RWPE2 (cell line): ENCODE measurements at regions not wholly inside any gene's neighbourhood (a gene's known extent, or its start where the extent isn't known, plus 50 kb on each side); places are given as distances from the start of the nearest gene placed in this dataset.

ENCODE experiments used
- ATAC-seq: fragments of 200-7000 bp; cut with Tn5 transposase; 3 replicates; pipeline ENCODE4 v1.9.1; 2021; ENCODE audit warnings: low read depth
- DNase-seq: peaks from one replicate; pipeline ENCODE4 v3.0.0-alpha.2; 2020; ENCODE audit warnings: low spot score
- H3K27ac ChIP-seq: fragments of 450-650 bp; 2 replicates; pipeline ENCODE4 v1.5.1; 2017; ENCODE audit warnings: mild to moderate bottlenecking; ENCODE audit not compliant: poor library complexity, severe bottlenecking
- H3K27me3 ChIP-seq: fragments of 250-450 bp; sonication (Bioruptor Pico); 2 replicates; pipeline ENCODE4 v1.5.1; 2021; ENCODE audit warnings: mild to moderate bottlenecking, moderate library complexity; ENCODE audit not compliant: insufficient read depth, poor library complexity, severe bottlenecking
- H3K36me3 ChIP-seq: fragments of 250-450 bp; sonication (Bioruptor Pico); 2 replicates; pipeline ENCODE4 v1.5.1; 2020; ENCODE audit warnings: low read depth, mild to moderate bottlenecking, moderate library complexity
- H3K4me1 ChIP-seq: fragments of 250-450 bp; sonication (Bioruptor Pico); 2 replicates; pipeline ENCODE4 v1.5.1; 2021; ENCODE audit warnings: mild to moderate bottlenecking, moderate library complexity; ENCODE audit not compliant: insufficient read depth, poor library complexity, severe bottlenecking
- H3K4me3 ChIP-seq: fragments of 250-450 bp; sonication (Bioruptor Pico); 2 replicates; pipeline ENCODE4 v1.5.1; 2021; ENCODE audit warnings: mild to moderate bottlenecking, moderate library complexity; ENCODE audit not compliant: severe bottlenecking
- H3K9me3 ChIP-seq: fragments of 250-450 bp; sonication (Bioruptor Pico); 2 replicates; pipeline ENCODE4 v1.5.1; 2021; ENCODE audit warnings: mild to moderate bottlenecking, moderate library complexity; ENCODE audit not compliant: severe bottlenecking
- CTCF ChIP-seq: fragments of 450-650 bp; IDR thresholded peaks from one replicate; pipeline ENCODE4 v1.5.1; 2017; ENCODE audit warnings: mild to moderate bottlenecking, moderate library complexity; ENCODE audit not compliant: poor library complexity, severe bottlenecking

- H3K9me3 ChIP-seq = peaks cover 1% of the 10 kb centered on the region
Observed at GRCh38 chr10:21202776-21203462, 305.8 kb upstream of the NEBL start.

GRCh38 chr10:21199501-21199900 lies 302.4 kb upstream of the NEBL start:
- peaks cover 11% of the 10 kb centered on the region for H3K4me1 ChIP-seq
- DNase-seq = no peak
- no peak for ATAC-seq

More at GRCh38 chr10:21202776-21203462, 305.8 kb upstream of the NEBL start:
- Histone ChIP-seq H3K27ac (no peak overlapping the region), H3K36me3 (no peaks in the 10 kb centered on the region), H3K4me3 (no peak overlapping the region), H3K27me3 (no peaks in the 10 kb centered on the region), H3K4me1 (no peaks in the 10 kb centered on the region)
- ATAC-seq = no peak
- DNase-seq = no peak
- no peak for TF ChIP-seq CTCF

GRCh38 chr10:21197838-21198237 lies 300.7 kb upstream of the NEBL start:
- H3K4me1 ChIP-seq = peaks cover 18% of the 10 kb centered on the region
- DNase-seq (no peak), ATAC-seq (no peak)
- no peak for TF ChIP-seq CTCF
- no peaks in the 10 kb centered on the region for H3K9me3 ChIP-seq
- H3K27ac ChIP-seq = no peak overlapping the region
- no peaks in the 10 kb centered on the region for H3K27me3 ChIP-seq
- H3K36me3 ChIP-seq = no peaks in the 10 kb centered on the region
- no peak overlapping the region for H3K4me3 ChIP-seq

More at GRCh38 chr10:21199501-21199900, 302.4 kb upstream of the NEBL start:
- Histone ChIP-seq H3K27me3 (no peaks in the 10 kb centered on the region), H3K4me3 (no peak overlapping the region), H3K27ac (no peak overlapping the region), H3K9me3 (no peaks in the 10 kb centered on the region), H3K36me3 (no peaks in the 10 kb centered on the region)
- TF ChIP-seq CTCF = no peak

GRCh38 chr10:21196822-21197395 lies 299.8 kb upstream of the NEBL start:
- Histone ChIP-seq H3K27me3 (no peaks in the 10 kb centered on the region), H3K27ac (no peak overlapping the region)
- ATAC-seq = no peak

More at GRCh38 chr10:21196822-21197395, 299.8 kb upstream of the NEBL start:
- H3K9me3 ChIP-seq = no peaks in the 10 kb centered on the region
- no peak for DNase-seq
- H3K36me3 ChIP-seq = no peaks in the 10 kb centered on the region
- no peak for TF ChIP-seq CTCF
- no peak overlapping the region for H3K4me3 ChIP-seq
- peaks cover 19% of the 10 kb centered on the region for H3K4me1 ChIP-seq
